Activated CD4-positive, alpha-beta T cell treated with anti-CD3 and anti-CD28 coated beads, Interleukin-2, amount 50 U/mL, for 1 hour (primary cell): ENCODE measurements at regions not wholly inside any gene's neighbourhood (a gene's known extent, or its start where the extent isn't known, plus 50 kb on each side); places are given as distances from the start of the nearest gene placed in this dataset.
A peak's percentile ranks its signal among the peaks of the same experiment; 100 is the strongest.

Experiments
- DNase-seq: peaks from one replicate; pipeline ENCODE4 v3.0.0-alpha.2; 2020

- no peak for DNase-seq
These were observed 50.8 kb upstream of the INCENP start for GRCh38 chr11:62073061-62073460.

GRCh38 chr11:62071408-62071807, 52.4 kb upstream of the INCENP start:
- no peak for DNase-seq

GRCh38 chr11:62069986-62070919, 53.6 kb upstream of the INCENP start:
- no peak for DNase-seq

DNA sequence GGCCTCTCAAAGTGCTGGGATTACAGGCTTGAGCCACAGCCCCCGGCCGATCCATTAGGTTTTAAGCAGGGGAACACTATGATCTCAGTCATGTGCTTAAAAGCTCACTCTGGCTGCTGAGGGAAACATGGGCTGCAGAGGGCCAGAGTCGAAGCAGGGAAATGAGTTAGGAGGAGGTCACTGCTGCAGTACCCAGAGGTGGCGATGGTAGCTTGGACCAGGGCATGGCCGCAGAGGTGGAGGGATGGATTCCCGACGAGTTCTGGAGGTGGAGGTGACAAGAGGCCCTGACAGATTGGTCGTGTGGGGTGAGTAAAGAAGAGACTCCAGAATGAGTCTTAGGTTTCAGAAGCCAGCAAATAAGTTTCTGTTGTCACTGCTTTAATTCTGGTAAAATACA, 54.4 kb upstream of the INCENP start:
- no peak for DNase-seq

DNA sequence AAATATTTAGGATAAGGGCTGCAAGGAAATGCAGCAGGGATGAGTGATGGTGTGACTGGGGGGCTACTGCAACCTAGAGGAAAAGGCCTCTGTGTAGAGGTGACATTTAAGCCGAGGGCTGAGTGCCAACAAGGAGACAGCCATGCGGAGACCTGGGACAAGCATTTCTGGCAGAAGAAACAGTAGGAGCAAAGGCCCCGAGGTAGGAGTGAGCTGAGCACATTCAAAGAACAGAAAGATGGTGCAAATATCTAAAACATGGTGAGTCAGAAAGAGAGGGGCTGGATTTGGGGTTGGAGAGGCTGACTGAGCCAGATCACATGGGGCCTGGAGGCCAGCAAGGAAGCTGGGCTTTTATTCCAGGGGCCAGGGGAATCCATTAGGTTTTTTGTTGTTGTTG, 55.1 kb upstream of the INCENP start:
- no peak for DNase-seq

DNA sequence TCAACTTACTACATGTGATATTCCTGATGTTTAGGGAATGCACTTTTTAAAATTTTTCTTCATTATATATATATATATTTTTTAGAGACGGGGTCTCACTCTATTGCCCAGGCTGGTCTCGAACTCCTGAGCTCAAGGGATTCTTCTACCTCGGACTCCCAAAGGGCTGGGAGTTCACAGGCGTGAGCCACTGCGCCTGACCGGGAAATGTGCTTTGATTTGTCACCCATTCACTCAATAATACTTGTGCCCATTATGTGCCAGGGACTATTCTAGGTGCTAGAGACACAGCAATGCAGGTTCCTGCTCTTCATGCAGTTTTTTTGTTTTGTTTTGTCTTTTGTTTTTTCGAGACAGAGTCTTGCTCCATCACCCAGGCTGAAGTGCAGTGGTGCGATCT, 56.1 kb upstream of the INCENP start:
- DNase-seq: no peak

GRCh38 chr11:62064221-62064620, 59.6 kb upstream of the INCENP start:
- no peak for DNase-seq

GRCh38 chr11:62062223-62062861, 61.5 kb upstream of the INCENP start:
- no peak for DNase-seq

GRCh38 chr11:62061356-62062222, 62.2 kb upstream of the INCENP start:
- no peak for DNase-seq

DNA sequence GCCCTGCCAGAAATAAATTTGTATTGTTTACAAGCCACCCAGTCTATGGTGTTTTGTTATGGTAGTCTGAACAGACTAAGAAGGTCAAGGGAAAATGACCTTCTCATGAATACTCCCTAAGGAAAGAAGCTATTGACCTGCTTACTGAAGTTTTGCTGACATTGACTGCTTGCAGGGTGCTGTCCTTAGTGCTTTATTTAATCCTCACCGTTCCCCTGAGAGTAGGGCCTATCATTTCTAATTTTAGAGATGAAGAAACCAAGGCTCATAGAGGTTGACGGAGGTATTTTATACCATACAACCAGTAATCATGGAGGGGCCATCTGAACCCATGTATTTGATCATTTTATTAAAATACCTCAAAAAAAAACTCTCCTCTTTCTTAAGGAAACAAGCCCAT, 66.7 kb upstream of the INCENP start:
- no peak for DNase-seq

GRCh38 chr11:62055970-62056369, 67.8 kb upstream of the INCENP start:
- no peak for DNase-seq

DNA sequence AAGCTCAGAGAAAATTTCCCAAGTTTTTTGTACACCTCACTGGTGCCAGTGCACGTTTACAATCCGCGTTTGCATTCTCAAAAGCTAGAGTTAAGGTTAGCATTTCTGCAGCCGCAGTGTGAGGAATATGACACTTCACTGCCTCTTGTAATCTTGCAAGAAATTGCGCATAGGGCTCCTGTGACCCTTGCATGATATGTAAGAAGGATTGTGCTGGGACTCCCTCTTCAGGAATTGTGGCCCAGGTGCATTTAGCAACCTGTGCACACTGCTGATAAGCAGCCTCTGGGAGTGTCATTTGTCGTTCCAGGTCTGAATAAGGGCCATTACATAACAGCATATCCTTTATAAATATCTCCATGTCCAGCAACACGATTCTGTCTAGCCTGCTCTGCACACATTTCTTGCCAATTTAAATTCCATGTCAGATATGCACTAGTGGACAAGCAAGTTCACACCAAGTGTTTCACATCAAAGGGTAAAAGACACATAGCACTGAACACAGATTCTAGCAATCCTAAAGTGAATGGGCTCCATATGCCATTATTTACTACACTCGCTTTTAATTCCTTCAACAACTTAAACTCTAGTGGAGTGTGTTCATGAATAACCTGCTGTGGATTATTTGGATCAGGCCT, 69.2 kb upstream of the INCENP start:
- DNase-seq: peak; percentile 20

- no peak for DNase-seq
These were observed 69.7 kb upstream of the INCENP start for GRCh38 chr11:62054081-62054480.

DNA sequence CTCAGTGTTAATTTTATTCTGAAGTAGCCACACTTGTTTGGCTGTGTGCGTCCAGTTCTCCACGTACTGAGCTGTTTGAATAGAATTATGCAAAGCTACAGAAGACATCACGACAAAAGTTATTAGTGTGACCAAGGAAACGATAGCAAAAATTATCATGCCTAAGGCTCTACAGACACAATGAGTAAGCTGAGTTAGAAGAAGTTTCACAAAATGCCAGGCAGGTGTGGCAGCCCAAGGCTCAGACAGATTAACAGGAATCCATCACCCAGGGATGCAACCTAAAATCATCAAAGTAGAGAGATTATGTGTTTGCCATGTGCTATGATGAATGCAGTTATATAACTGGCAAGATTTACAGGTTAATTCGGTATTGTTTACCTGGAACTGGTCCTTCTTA, 73.1 kb upstream of the INCENP start:
- DNase-seq: no peak

DNA sequence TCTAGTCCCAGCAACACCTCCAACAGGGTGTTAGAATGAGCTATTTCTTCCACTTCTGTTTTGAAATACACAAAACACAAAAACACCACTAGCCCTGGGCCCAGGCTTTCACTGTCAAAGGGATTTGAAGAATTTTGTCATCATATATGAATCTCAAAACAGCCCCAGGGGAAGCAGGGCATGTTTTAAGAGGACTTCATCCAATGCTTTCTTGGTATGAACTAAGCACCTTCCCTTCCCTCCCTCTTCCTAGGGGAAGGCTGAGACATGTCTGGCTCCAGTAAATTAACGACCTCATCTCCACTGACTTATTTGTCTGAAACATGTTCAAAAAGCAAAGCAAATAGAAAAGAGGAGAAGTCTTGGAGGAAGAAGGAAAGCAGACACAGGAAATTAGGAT, 75.7 kb upstream of the INCENP start:
- no peak for DNase-seq

- DNase-seq: no peak
These were observed 77.2 kb upstream of the INCENP start for GRCh38 chr11:62046568-62047100.

DNA sequence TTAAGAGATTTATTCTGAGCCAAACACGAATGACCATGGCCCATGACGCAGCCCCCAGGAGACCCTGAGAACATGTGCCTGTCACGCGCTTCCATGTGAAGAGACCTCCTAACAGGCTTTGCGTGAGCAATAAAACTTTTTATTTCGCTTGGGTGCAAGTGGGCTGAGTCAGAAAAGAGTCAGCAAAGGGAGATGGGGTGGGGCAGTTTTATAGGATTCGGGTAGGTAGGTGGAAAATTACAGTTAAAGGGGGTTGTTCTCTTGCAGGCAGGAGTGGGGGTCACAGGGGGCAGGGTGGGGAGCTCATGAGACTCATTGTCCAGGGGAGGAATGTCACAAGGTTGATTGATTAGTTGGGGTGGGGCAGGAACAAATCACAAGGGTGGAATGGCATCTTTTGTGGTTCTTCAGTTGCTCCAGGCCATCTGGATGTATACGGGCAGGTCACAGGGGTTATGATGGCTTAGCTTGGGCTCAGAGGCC, 77.2 kb upstream of the FTH1 start:
- DNase-seq: no peak

DNA sequence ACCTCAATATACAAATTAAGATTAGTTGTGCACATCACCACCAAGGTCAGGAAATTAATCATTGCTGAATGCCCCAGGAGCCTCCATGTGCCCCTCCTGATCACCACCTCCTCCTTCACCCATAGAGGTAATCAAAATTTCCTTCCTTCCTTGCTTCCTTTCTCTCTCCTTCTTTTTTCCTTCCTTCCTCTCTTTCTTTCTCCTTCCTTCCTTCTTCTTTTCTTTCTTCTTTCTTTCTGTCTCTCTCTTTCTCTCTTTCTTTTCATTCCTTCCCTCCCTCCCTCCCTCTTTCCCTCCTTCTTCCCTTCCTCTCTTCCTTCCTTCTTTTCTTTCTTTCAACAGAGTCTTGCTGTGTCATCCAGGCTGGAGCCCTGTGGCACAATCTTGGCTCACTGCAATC, 67.9 kb upstream of the FTH1 start:
- no peak for DNase-seq

DNA sequence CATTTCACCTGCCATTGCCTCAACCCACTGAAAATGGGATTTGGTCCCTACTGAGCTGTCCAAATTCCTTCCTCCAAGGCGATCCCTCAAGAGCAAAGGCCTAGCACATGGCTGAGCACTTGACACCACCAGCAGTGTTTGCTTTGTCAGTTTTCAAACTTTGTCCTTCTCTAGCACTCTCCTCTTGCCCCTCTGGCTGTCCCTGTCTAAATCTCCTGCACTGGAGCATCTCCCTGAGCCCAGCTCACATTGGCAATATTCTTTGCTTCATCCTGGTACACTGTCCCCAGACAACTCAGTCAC, 66.6 kb upstream of the FTH1 start:
- no peak for DNase-seq

GRCh38 chr11:62033191-62034035, 66.0 kb upstream of the FTH1 start:
- DNase-seq: no peak

DNA sequence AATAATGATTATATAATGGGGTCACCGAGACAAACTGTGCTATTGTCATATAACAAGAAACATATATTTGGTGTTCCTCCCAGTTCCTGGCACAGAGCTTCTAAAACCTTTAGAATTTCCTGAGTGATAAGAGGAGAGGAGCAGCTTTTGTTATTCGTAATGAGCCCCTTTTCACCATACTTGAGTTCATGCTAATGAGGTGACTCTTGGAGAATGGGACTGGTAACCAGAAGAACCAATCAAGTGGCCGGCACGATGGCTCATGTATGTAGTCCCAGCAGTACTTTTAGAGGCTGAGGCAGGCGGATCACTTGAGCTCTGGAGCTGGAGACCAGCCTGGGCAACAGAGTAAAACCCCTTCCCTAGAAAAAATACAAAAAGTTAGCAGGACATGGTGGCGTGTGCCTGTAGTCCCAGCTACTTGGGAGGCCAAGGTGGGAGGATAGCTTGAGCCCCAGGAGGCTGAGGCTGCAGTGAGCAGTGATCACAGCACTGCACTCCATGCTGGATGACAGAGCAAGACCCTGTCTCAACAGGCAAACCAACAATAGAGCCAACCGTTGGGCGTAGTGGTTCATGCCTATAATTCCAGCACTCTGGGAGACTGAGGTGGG, 62.7 kb upstream of the FTH1 start:
- DNase-seq: no peak
